K562 (cell line): ENCODE measurements at regions not wholly inside any gene's neighbourhood (a gene's known extent, or its start where the extent isn't known, plus 50 kb on each side); places are given as distances from the start of the nearest gene placed in this dataset.

Experiments used
- ATAC-seq: fragments of 200-7000 bp; cut with Tn5 transposase; 3 replicates; pipeline ENCODE4 v1.9.1; 2020; ENCODE audit warnings: moderate library complexity
- BruUV-seq: library from RNA; stranded (reverse); fragments of 400-500 nt; replicated peaks from 2 replicates; lab custom pipeline; 2021; lab: Mats Ljungman, UMichigan
- CTCF ChIA-PET: fragments of 300-600 bp; formaldehyde crosslinking; extraction: SDS; loops from one replicate; lab custom pipeline; 2021; ENCODE audit warnings: low intra/inter-chr PET ratio; lab: Yijun Ruan, JAX
- POLR2A ChIA-PET: fragments of 300-600, 350-650 bp; sonication (Branson Sonifier 250); formaldehyde crosslinking; extraction: SDS; loops from one replicate; lab custom pipeline; 2021; ENCODE audit warnings: antibody characterized with exemption, inconsistent platforms; lab: Yijun Ruan, JAX
- DNase-seq, 4 experiments: peaks; one replicate each; pipeline versions ENCODE4 v3.0.0 to v3.0.0-alpha.2; 2011 to 2018; ENCODE audit warnings: low spot score in 3 of 4, mixed read lengths in 3 of 4; ENCODE audit errors: extremely low read depth in 1 of 4
- FAIRE-seq: peaks from 2 replicates; lab custom pipeline; 2011; peaks lifted over from hg19 to GRCh38; lab: Jason Lieb, UNC
- H2AFZ ChIP-seq: 2 replicates; pipeline ENCODE4 v1.6.0; 2011; ENCODE audit warnings: low read depth, low read length, control low read depth, inconsistent platforms
- H3K27ac ChIP-seq: fragments of 200-600 bp; 3 replicates; pipeline ENCODE4 v1.8.0; 2011; ENCODE audit warnings: low read depth, mild to moderate bottlenecking, control low read depth, inconsistent platforms, low read length, moderate library complexity, mixed read lengths; ENCODE audit errors: extremely low read depth
- H3K27me3 ChIP-seq, 2 experiments: fragments of 300-600 bp in 1 of 2; 2 replicates in 1 of 2; 3 replicates in 1 of 2; pipeline versions ENCODE4 v1.6.0 to v1.8.0; 2011; ENCODE audit warnings: inconsistent platforms in 2 of 2, low read length in 2 of 2, mild to moderate bottlenecking in 1 of 2, mixed read lengths in 1 of 2, moderate library complexity in 1 of 2; ENCODE audit not compliant: control insufficient read depth in 2 of 2, insufficient read depth in 2 of 2
- H3K36me3 ChIP-seq: fragments of 300-600 bp; 3 replicates; pipeline ENCODE4 v1.8.0; 2011; ENCODE audit warnings: mild to moderate bottlenecking, low read length, inconsistent platforms; ENCODE audit not compliant: control insufficient read depth, insufficient read depth
- H3K4me1 ChIP-seq, 2 experiments: fragments of 200-600 bp in 1 of 2; replicated peaks in 1 of 2; 2 replicates in 1 of 2; 3 replicates in 1 of 2; pipeline versions ENCODE4 v1.5.1 to v1.8.0; 2011; ENCODE audit warnings: inconsistent platforms in 2 of 2, low read length in 2 of 2, mild to moderate bottlenecking in 1 of 2, mixed read lengths in 1 of 2, moderate library complexity in 1 of 2; ENCODE audit not compliant: control insufficient read depth in 2 of 2, insufficient read depth in 2 of 2
- H3K4me2 ChIP-seq: 2 replicates; pipeline ENCODE4 v1.6.1; 2011; ENCODE audit warnings: low read length, control low read depth, inconsistent platforms, mixed read lengths; ENCODE audit not compliant: insufficient read depth
- H3K4me3 ChIP-seq: fragments of 200-600 bp; sonication (generic), shearing (Covaris generic); 2 replicates; pipeline ENCODE4 v1.5.1; 2016; ENCODE audit warnings: control low read depth, inconsistent platforms
- H3K79me2 ChIP-seq: fragments of 200-600 bp; 3 replicates; pipeline ENCODE4 v1.8.0; 2011; ENCODE audit warnings: low read length, inconsistent platforms; ENCODE audit not compliant: control insufficient read depth, insufficient read depth
- H3K9ac ChIP-seq, 2 experiments: 2 replicates each; pipeline versions ENCODE4 v1.6.0 to v1.6.1; 2011; ENCODE audit warnings: low read depth in 2 of 2, low read length in 2 of 2, control low read depth in 1 of 2, inconsistent platforms in 1 of 2, mild to moderate bottlenecking in 1 of 2, mixed read lengths in 1 of 2; ENCODE audit not compliant: insufficient read depth in 1 of 2
- H3K9me1 ChIP-seq: one replicate; pipeline ENCODE4 v1.6.0; 2011; ENCODE audit warnings: inconsistent platforms, mild to moderate bottlenecking, low read length, moderate library complexity; ENCODE audit not compliant: control insufficient read depth, insufficient read depth
- H3K9me3 ChIP-seq: replicated peaks from 2 replicates; pipeline ENCODE4 v1.5.1; 2011; ENCODE audit warnings: low read depth, low read length, inconsistent platforms; ENCODE audit not compliant: control insufficient read depth, insufficient read depth
- H4K20me1 ChIP-seq: replicated peaks from 2 replicates; pipeline ENCODE4 v1.6.1; 2011; ENCODE audit warnings: low read length, inconsistent platforms, mixed read lengths; ENCODE audit not compliant: control insufficient read depth, insufficient read depth
- ETV6 ChIP-seq, 3 experiments: fragments of 150-350 bp in 1 of 3; sonication (generic) in 1 of 3; formaldehyde crosslinking in 1 of 3; IDR thresholded peaks; 2 replicates each; pipeline versions ENCODE4 v1.6.1 to v1.8.0; 2014 to 2022; ENCODE audit warnings: borderline replicate concordance in 2 of 3, low read depth in 2 of 3, antibody characterized with exemption in 1 of 3, low read length in 1 of 3, mild to moderate bottlenecking in 1 of 3, missing genetic modification reagents in 1 of 3
- GATAD2B ChIP-seq: fragments of 450-650 bp; IDR thresholded peaks from 2 replicates; pipeline ENCODE4 v1.6.1; 2017; ENCODE audit warnings: mild to moderate bottlenecking, borderline replicate concordance
- HNRNPH1 ChIP-seq: fragments of 200-400 bp; formaldehyde crosslinking; optimal IDR thresholded peaks from 2 replicates; pipeline ENCODE3; 2017; ENCODE audit warnings: low read depth, mild to moderate bottlenecking, low read length, moderate library complexity
- NCOA2 ChIP-seq, 2 experiments: fragments of 450-650 bp; IDR thresholded peaks; 2 replicates each; pipeline ENCODE4 v1.6.1; 2018; ENCODE audit warnings: mild to moderate bottlenecking in 2 of 2, moderate library complexity in 1 of 2; ENCODE audit not compliant: partially characterized antibody in 2 of 2
- NFATC3 ChIP-seq: fragments of 450-650 bp; IDR thresholded peaks from 2 replicates; pipeline ENCODE4 v1.6.1; 2017; ENCODE audit warnings: mild to moderate bottlenecking
- PRMT5 ChIP-seq: sonication (generic); formaldehyde crosslinking; IDR thresholded peaks from 2 replicates; pipeline ENCODE4 v1.5.0; 2020; ENCODE audit warnings: missing genetic modification reagents
- RBM22 ChIP-seq: fragments of 200-400 bp; formaldehyde crosslinking; IDR thresholded peaks from 2 replicates; pipeline ENCODE4 v1.6.1; 2018; ENCODE audit warnings: low read length, low read depth; ENCODE audit not compliant: poor library complexity, severe bottlenecking
- TGIF2 ChIP-seq: sonication (generic); formaldehyde crosslinking; IDR thresholded peaks from 2 replicates; pipeline ENCODE4 v1.8.1; 2022; ENCODE audit warnings: mild to moderate bottlenecking, missing genetic modification reagents, moderate library complexity
- ZFP1 ChIP-seq: fragments of 450-650 bp; formaldehyde crosslinking; IDR thresholded peaks from 2 replicates; pipeline ENCODE4 v1.4.0; 2020; ENCODE audit warnings: mild to moderate bottlenecking, mixed read lengths
- ZNF282 ChIP-seq: sonication (generic); formaldehyde crosslinking; IDR thresholded peaks from 2 replicates; pipeline ENCODE4 v1.8.1; 2023; ENCODE audit warnings: missing genetic modification reagents
- WGBS: fragments of 100-300 bp; shearing (Covaris generic); methylation state at CpG from one replicate; pipeline ENCODE4 v1.1.6; 2016; ENCODE audit warnings: low coverage, mixed read lengths; ENCODE audit not compliant: insufficient coverage; ENCODE audit errors: missing lambda C conversion rate; 5-methylcytosine and 5-hydroxymethylcytosine counted together
- in situ Hi-C: fragments of 300-500 bp; cut with MboI; formaldehyde crosslinking; loops from 4 replicates; pipeline ENCODE4 v1.15.0; 2018; ENCODE audit warnings: inconsistent platforms, mixed read lengths
- intact Hi-C: fragments of 100-400 bp; cut with micrococcal nuclease; formaldehyde crosslinking; loops from 2 replicates; pipeline ENCODE4 v1.14.2; 2022
- TF ChIP-seq, protein P1 (sequence below): sonication (generic); formaldehyde crosslinking; IDR thresholded peaks from 2 replicates; pipeline ENCODE4 v1.8.1; 2022; ENCODE audit warnings: missing genetic modification reagents
- TF ChIP-seq, protein P2 (sequence below): fragments of 250-450 bp; sonication (Bioruptor Pico); IDR thresholded peaks from 2 replicates; pipeline ENCODE4 v1.5.1; 2021; ENCODE audit warnings: mild to moderate bottlenecking
- TF ChIP-seq, protein P3 (sequence below): sonication (generic); formaldehyde crosslinking; IDR thresholded peaks from 2 replicates; pipeline ENCODE4 v1.8.1; 2023; ENCODE audit warnings: mild to moderate bottlenecking, missing genetic modification reagents
- TF ChIP-seq, protein P4 (sequence below): fragments of 250-450 bp; sonication (Bioruptor Pico); IDR thresholded peaks from 2 replicates; pipeline ENCODE4 v1.5.0; 2020; ENCODE audit warnings: mild to moderate bottlenecking, borderline replicate concordance

DNA sequence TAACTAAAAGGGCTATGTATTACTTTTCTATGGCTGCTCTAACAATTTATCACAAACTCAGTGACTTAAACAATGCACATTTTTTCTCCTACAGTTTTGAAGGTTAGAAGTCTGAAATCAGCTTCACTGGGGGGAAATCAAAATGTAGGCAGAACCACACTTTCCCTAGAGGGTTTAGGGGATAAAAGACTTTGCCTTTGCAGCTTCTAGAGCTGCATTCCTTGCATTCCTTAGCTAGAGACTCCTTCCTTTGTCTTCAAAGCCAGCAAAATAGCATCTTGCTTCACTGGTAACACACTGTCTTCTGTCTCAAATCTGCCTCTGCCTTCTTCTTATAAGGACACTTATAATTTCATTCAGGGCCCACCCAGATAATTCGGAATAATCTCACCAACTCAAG lies 152.4 kb upstream of the SPIN4 start:
- H3K27me3 ChIP-seq: no peaks in the 10 kb centered on the region
- no peak overlapping the region for H3K4me2 ChIP-seq
- intact Hi-C loops (loop anchor here (10.0 kb wide), 1 partner anchor 69 kb away; no protein-coding TSS in a partner anchor), in situ Hi-C loops (no loop called here)
- H3K4me1 ChIP-seq: no peaks in the 10 kb centered on the region
- no peak overlapping the region for H3K4me3 ChIP-seq
- DNase-seq (no peak), ATAC-seq (no peak), FAIRE-seq (no peak)
- H2AFZ ChIP-seq: no peak overlapping the region
- H3K27ac ChIP-seq: no peak overlapping the region
- H3K9ac ChIP-seq: no peak overlapping the region
- POLR2A ChIA-PET: no interaction called here
- H3K79me2 ChIP-seq: no peaks in the 10 kb centered on the region
- no peaks in the 10 kb centered on the region for H4K20me1 ChIP-seq
- H3K36me3 ChIP-seq: no peaks in the 10 kb centered on the region
- WGBS: 38% methylated on average over 1 of the region's 1 CpG
- H3K9me1 ChIP-seq: no peaks in the 10 kb centered on the region
- no peaks in the 10 kb centered on the region for H3K9me3 ChIP-seq
- BruUV-seq: no TSS peak
- CTCF ChIA-PET: no interaction called here
- TF ChIP-seq, protein P1, sequence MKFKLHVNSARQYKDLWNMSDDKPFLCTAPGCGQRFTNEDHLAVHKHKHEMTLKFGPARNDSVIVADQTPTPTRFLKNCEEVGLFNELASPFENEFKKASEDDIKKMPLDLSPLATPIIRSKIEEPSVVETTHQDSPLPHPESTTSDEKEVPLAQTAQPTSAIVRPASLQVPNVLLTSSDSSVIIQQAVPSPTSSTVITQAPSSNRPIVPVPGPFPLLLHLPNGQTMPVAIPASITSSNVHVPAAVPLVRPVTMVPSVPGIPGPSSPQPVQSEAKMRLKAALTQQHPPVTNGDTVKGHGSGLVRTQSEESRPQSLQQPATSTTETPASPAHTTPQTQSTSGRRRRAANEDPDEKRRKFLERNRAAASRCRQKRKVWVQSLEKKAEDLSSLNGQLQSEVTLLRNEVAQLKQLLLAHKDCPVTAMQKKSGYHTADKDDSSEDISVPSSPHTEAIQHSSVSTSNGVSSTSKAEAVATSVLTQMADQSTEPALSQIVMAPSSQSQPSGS (CRISPR knock-in tag): no peak
- TF ChIP-seq PRMT5 (CRISPR knock-in tag) (no peak), HNRNPH1 (no peak), ETV6 (IDR thresholded peaks at IDR 0.05; ENCODE audit: borderline replicate concordance in 1 of 2, low read depth in 2 of 2, low read length in 1 of 2) (no peak), ETV6 (CRISPR knock-in tag; IDR thresholded peaks at IDR 0.05; ENCODE audit: borderline replicate concordance) (no peak), ZNF282 (CRISPR knock-in tag) (no peak), GATAD2B (no peak), NFATC3 (no peak), ZFP1 (CRISPR knock-in tag) (no peak), TGIF2 (no peak), NCOA2 (IDR thresholded peaks at IDR 0.05; ENCODE audit: partially characterized antibody in 2 of 2) (no peak), RBM22 (no peak)
- TF ChIP-seq, protein P2, sequence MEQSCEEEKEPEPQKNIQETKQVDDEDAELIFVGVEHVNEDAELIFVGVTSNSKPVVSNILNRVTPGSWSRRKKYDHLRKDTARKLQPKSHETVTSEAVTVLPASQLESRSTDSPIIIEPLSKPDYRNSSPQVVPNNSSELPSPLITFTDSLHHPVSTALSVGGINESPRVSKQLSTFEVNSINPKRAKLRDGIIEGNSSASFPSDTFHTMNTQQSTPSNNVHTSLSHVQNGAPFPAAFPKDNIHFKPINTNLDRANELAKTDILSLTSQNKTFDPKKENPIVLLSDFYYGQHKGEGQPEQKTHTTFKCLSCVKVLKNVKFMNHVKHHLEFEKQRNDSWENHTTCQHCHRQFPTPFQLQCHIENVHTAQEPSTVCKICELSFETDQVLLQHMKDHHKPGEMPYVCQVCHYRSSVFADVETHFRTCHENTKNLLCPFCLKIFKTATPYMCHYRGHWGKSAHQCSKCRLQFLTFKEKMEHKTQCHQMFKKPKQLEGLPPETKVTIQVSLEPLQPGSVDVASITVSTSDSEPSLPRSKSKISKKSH (CRISPR knock-in tag): no peak
- TF ChIP-seq, protein P3, sequence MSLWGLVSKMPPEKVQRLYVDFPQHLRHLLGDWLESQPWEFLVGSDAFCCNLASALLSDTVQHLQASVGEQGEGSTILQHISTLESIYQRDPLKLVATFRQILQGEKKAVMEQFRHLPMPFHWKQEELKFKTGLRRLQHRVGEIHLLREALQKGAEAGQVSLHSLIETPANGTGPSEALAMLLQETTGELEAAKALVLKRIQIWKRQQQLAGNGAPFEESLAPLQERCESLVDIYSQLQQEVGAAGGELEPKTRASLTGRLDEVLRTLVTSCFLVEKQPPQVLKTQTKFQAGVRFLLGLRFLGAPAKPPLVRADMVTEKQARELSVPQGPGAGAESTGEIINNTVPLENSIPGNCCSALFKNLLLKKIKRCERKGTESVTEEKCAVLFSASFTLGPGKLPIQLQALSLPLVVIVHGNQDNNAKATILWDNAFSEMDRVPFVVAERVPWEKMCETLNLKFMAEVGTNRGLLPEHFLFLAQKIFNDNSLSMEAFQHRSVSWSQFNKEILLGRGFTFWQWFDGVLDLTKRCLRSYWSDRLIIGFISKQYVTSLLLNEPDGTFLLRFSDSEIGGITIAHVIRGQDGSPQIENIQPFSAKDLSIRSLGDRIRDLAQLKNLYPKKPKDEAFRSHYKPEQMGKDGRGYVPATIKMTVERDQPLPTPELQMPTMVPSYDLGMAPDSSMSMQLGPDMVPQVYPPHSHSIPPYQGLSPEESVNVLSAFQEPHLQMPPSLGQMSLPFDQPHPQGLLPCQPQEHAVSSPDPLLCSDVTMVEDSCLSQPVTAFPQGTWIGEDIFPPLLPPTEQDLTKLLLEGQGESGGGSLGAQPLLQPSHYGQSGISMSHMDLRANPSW: no peak
- TF ChIP-seq, protein P4, sequence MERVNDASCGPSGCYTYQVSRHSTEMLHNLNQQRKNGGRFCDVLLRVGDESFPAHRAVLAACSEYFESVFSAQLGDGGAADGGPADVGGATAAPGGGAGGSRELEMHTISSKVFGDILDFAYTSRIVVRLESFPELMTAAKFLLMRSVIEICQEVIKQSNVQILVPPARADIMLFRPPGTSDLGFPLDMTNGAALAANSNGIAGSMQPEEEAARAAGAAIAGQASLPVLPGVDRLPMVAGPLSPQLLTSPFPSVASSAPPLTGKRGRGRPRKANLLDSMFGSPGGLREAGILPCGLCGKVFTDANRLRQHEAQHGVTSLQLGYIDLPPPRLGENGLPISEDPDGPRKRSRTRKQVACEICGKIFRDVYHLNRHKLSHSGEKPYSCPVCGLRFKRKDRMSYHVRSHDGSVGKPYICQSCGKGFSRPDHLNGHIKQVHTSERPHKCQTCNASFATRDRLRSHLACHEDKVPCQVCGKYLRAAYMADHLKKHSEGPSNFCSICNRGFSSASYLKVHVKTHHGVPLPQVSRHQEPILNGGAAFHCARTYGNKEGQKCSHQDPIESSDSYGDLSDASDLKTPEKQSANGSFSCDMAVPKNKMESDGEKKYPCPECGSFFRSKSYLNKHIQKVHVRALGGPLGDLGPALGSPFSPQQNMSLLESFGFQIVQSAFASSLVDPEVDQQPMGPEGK: no peak
